ENCODE measurements at regions not wholly inside any gene's neighbourhood (a gene's known extent, or its start where the extent isn't known, plus 50 kb on each side); places are given as distances from the start of the nearest gene placed in this dataset.

GRCh38 chr6:53209681-53210080 is 61.0 kb upstream of the GCM1 start:
- CTCF ChIA-PET (ENCODE audit: low intra/inter-chr PET ratio, low total read pairs): no interaction called here
- H3K36me3 ChIP-seq (replicated peaks in 1 of 2; ENCODE audit: control insufficient read depth in 1 of 2, insufficient read depth in 2 of 2, low read length in 2 of 2): no peaks in the 10 kb centered on the region
- no peak overlapping the region for H3K27ac ChIP-seq (ENCODE audit: extremely low read length, insufficient read depth, low read length)
- H3K27me3 ChIP-seq (ENCODE audit: control insufficient read depth in 1 of 2, insufficient read depth in 2 of 2, low read length in 2 of 2): peaks cover 0 to 9% of the 10 kb centered on the region in 2 experiments; a peak in 1 of 5 replicates
- H3K4me2 ChIP-seq (ENCODE audit: low read depth, low read length): no peak overlapping the region
- no peak for DNase-seq (ENCODE audit: low spot score)
- POLR2A ChIA-PET: no interaction called here
- TF ChIP-seq ZNF879 (CRISPR knock-in tag; IDR thresholded peaks at IDR 0.05) (no peak), ZNF572 (CRISPR knock-in tag; IDR thresholded peaks at IDR 0.05) (no peak), LBX2 (CRISPR knock-in tag; IDR thresholded peaks at IDR 0.05; ENCODE audit: borderline replicate concordance) (no peak), ZNF354B (CRISPR knock-in tag; IDR thresholded peaks at IDR 0.05) (no peak), RFXANK (CRISPR knock-in tag; IDR thresholded peaks at IDR 0.05) (no peak), ZNF790 (CRISPR knock-in tag; IDR thresholded peaks at IDR 0.05; ENCODE audit: borderline replicate concordance) (no peak), CERS6 (CRISPR knock-in tag; IDR thresholded peaks at IDR 0.05) (no peak), ZNF205 (CRISPR knock-in tag; IDR thresholded peaks at IDR 0.05) (no peak), SMAD1 (CRISPR knock-in tag; IDR thresholded peaks at IDR 0.05; ENCODE audit: borderline replicate concordance, low read depth) (no peak), CEBPZ (IDR thresholded peaks at IDR 0.05; ENCODE audit: low read length) (no peak), ZNF530 (CRISPR knock-in tag; IDR thresholded peaks at IDR 0.05; ENCODE audit: low read depth) (no peak), RNF219 (CRISPR knock-in tag; IDR thresholded peaks at IDR 0.05) (no peak)
- no TSS peak for BruUV-seq (replicated peaks)
- H3K79me2 ChIP-seq (ENCODE audit: insufficient read depth, low read length): no peaks in the 10 kb centered on the region
- no peak overlapping the region for H3K9ac ChIP-seq (ENCODE audit: insufficient read depth, low read depth, low read length)
- peaks cover 8% of the 10 kb centered on the region; the same call in 1 of the 2 replicates for H3K9me3 ChIP-seq (ENCODE audit: low read length)
- no peak for ATAC-seq
- no peak overlapping the region for H2AFZ ChIP-seq (ENCODE audit: low read length)
- no peaks in the 10 kb centered on the region for H4K20me1 ChIP-seq (ENCODE audit: insufficient read depth, low read length)
- no peak for FAIRE-seq
- in situ Hi-C loops (cut with HindIII; ENCODE audit: extremely low pct_ligation_motif_present, low pct_unique_long_range_greater_than_20kb): no loop called here
- intact Hi-C loops (cut with micrococcal nuclease; ENCODE audit: unreplicated experiment): loop anchor here (1.0 kb wide), 1 partner anchor 13 kb away; no protein-coding TSS in a partner anchor
- H3K4me3 ChIP-seq (replicated peaks in 1 of 3; ENCODE audit: insufficient read depth in 1 of 3, low read depth in 2 of 3, low read length in 3 of 3): no peak overlapping the region
- H3K4me1 ChIP-seq (ENCODE audit: insufficient read depth, low read length): no peaks in the 10 kb centered on the region

All from HepG2 (cell line).